Left lung (tissue), 4 donors: ENCODE measurements at regions not wholly inside any gene's neighbourhood (a gene's known extent, or its start where the extent isn't known, plus 50 kb on each side); places are given as distances from the start of the nearest gene placed in this dataset.

Experiments used
- ATAC-seq: fragments of 200-7000 bp; cut with Tn5 transposase; one replicate; pipeline ENCODE4 v1.9.1; 2020; ENCODE audit warnings: moderate library complexity
- DNase-seq, 4 donors: peaks; one replicate each; pipeline ENCODE4 v3.0.0-alpha.2; 2013 to 2020
- H3K27ac ChIP-seq, 2 donors: fragments of 200-600 bp; sonication (generic) in 1 of 2; one replicate each; pipeline versions ENCODE4 v1.5.0 to v1.8.0; 2020 to 2021
- H3K27me3 ChIP-seq, 2 donors: fragments of 200-600 bp; sonication (generic) in 1 of 2; one replicate each; pipeline versions ENCODE4 v1.5.0 to v1.8.0; 2020 to 2021
- H3K36me3 ChIP-seq, 2 donors: fragments of 200-600 bp; sonication (generic) in 1 of 2; one replicate each; pipeline versions ENCODE4 v1.5.0 to v1.8.0; 2020 to 2021
- H3K4me1 ChIP-seq, 2 donors: fragments of 200-600 bp; one replicate each; pipeline ENCODE4 v1.8.0; 2021
- H3K4me3 ChIP-seq, 2 donors: fragments of 200-600 bp; sonication (generic) in 1 of 2; one replicate each; pipeline versions ENCODE4 v1.5.0 to v1.8.0; 2020 to 2021; ENCODE audit warnings: mild to moderate bottlenecking in 1 of 2
- H3K9me3 ChIP-seq, 2 donors: fragments of 200-600 bp; sonication (generic) in 1 of 2; one replicate each; pipeline versions ENCODE4 v1.5.0 to v1.8.0; 2020 to 2021
- CTCF ChIP-seq, 2 donors: fragments of 200-600 bp; sonication (generic) in 1 of 2; IDR thresholded peaks; one replicate each; pipeline versions ENCODE4 v1.5.0 to v1.8.0; 2021; ENCODE audit warnings: antibody characterized with exemption in 2 of 2
- intact Hi-C, 2 donors: fragments of 100-400 bp; cut with DNase I; formaldehyde crosslinking; loops; one replicate each; pipeline versions ENCODE4 v1.11.2 to v1.14.2; 2022
- donor health status: DM: no; HTN: yes; CAD: no.
- donor health status: DM: no; HTN: no; CAD: no.

DNA sequence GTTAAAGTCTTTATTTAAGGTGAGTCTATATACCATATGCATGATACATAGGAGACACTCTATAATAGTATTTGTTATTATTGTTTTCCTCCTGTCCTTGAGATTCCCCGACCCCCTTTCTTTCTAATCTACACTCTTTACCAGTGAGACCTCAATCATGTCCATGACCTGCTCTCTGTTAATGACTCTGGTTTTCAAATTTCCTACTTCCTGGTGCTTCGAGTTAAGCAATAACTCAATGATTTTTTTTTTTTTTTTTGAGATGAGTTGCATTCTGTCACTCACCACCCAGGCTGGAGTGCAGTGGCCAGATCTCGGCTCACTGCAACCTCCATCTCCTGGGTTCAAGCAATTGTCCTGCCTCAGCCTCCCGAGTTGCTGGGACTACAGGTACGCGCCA, 574.6 kb upstream of the SLC35B3 start:
- Histone ChIP-seq H3K4me3 (no peak overlapping the region), H3K36me3 (no peaks in the 10 kb centered on the region), H3K27me3 (no peaks in the 10 kb centered on the region), H3K9me3 (peaks cover 0 to under 1% of the 10 kb centered on the region in 2 donors), H3K4me1 (no peaks in the 10 kb centered on the region), H3K27ac (no peak overlapping the region)
- DNase-seq, result no peak
- TF ChIP-seq CTCF (IDR thresholded peaks at IDR 0.05), result no peak
- intact Hi-C loops, result no loop called here
- ATAC-seq, result no peak

GRCh38 chr6:9007027-9007426, 571.7 kb upstream of the SLC35B3 start:
- no peak overlapping the region for H3K4me3 ChIP-seq
- no peak for DNase-seq
- no peaks in the 10 kb centered on the region for H3K36me3 ChIP-seq
- no peaks in the 10 kb centered on the region for H3K27me3 ChIP-seq
- no peaks in the 10 kb centered on the region for H3K4me1 ChIP-seq
- H3K9me3 ChIP-seq, result no peaks in the 10 kb centered on the region
- ATAC-seq, result no peak
- intact Hi-C loops, result no loop called here
- no peak overlapping the region for H3K27ac ChIP-seq
- TF ChIP-seq CTCF (IDR thresholded peaks at IDR 0.05), result no peak

GRCh38 chr6:9002833-9003232, 567.5 kb upstream of the SLC35B3 start:
- no peaks in the 10 kb centered on the region for H3K27me3 ChIP-seq
- TF ChIP-seq CTCF (IDR thresholded peaks at IDR 0.05), result no peak
- H3K36me3 ChIP-seq, result no peaks in the 10 kb centered on the region
- no peaks in the 10 kb centered on the region for H3K4me1 ChIP-seq
- intact Hi-C loops, result no loop called here
- DNase-seq (no peak), ATAC-seq (no peak)
- no peaks in the 10 kb centered on the region for H3K9me3 ChIP-seq
- no peak overlapping the region for H3K27ac ChIP-seq
- no peak overlapping the region for H3K4me3 ChIP-seq

DNA sequence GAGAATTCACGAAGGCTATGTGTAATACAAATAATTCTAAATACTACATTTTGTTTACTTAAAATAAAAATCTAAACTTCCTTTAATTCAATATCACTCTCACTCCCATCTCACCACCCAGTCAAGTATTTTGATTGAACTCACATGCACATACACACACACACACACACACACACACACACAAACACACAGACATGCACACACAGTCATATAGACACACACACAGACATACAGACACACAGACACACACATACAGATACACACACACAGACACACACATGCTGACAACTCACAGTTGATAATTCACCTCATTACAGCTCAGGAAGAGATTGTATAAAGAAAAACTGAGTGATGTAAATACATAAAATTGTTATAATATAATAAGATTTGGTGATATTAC, 559.8 kb upstream of the SLC35B3 start:
- Histone ChIP-seq H3K9me3 (no peaks in the 10 kb centered on the region), H3K4me3 (no peak overlapping the region), H3K27me3 (no peaks in the 10 kb centered on the region), H3K36me3 (no peaks in the 10 kb centered on the region), H3K4me1 (no peaks in the 10 kb centered on the region), H3K27ac (no peak overlapping the region)
- DNase-seq, result no peak
- intact Hi-C loops, result no loop called here
- ATAC-seq, result no peak
- no peak for TF ChIP-seq CTCF (IDR thresholded peaks at IDR 0.05)

GRCh38 chr6:8993111-8993510, 557.8 kb upstream of the SLC35B3 start:
- no peak overlapping the region for H3K4me3 ChIP-seq
- no peak for DNase-seq
- intact Hi-C loops, result no loop called here

More at GRCh38 chr6:8993111-8993510, 557.8 kb upstream of the SLC35B3 start:
- Histone ChIP-seq H3K4me1 (no peaks in the 10 kb centered on the region), H3K9me3 (no peaks in the 10 kb centered on the region), H3K27me3 (no peaks in the 10 kb centered on the region), H3K27ac (no peak overlapping the region), H3K36me3 (no peaks in the 10 kb centered on the region)
- no peak for ATAC-seq
- no peak for TF ChIP-seq CTCF (IDR thresholded peaks at IDR 0.05)
